T-helper 1 cell (primary cell): ENCODE measurements at regions not wholly inside any gene's neighbourhood (a gene's known extent, or its start where the extent isn't known, plus 50 kb on each side); places are given as distances from the start of the nearest gene placed in this dataset.
"Not testable (repeated sequence)": the region's sequence is repeated elsewhere in the genome, so short reads cannot be mapped to it uniquely, and the experiment has no call there.

Experiments used
- DNase-seq, 5 donors: peaks; one replicate each; pipeline ENCODE4 v3.0.0-alpha.2; 2012 to 2020

- DNase-seq: no peak
Measured at GRCh38 chr4:66357316-66357715, 687.0 kb upstream of the EPHA5 start.

- DNase-seq: no peak
Measured at GRCh38 chr4:66355328-66355727, 685.0 kb upstream of the EPHA5 start.

- no peak for DNase-seq
Measured at GRCh38 chr4:66351761-66352160, 681.5 kb upstream of the EPHA5 start.

- DNase-seq: no peak
Measured at GRCh38 chr4:66340286-66340893, 670.1 kb upstream of the EPHA5 start.

GRCh38 chr4:66339007-66339406 lies 668.7 kb upstream of the EPHA5 start:
- no peak for DNase-seq

GRCh38 chr4:66331761-66332160 lies 661.5 kb upstream of the EPHA5 start:
- DNase-seq: no peak

- no peak for DNase-seq
Measured at GRCh38 chr4:66330125-66330524, 659.8 kb upstream of the EPHA5 start.

GRCh38 chr4:66328803-66329574 lies 658.7 kb upstream of the EPHA5 start:
- DNase-seq: no peak

GRCh38 chr4:66307641-66308438 lies 637.6 kb upstream of the EPHA5 start:
- no peak for DNase-seq

- DNase-seq: no peak
Measured at GRCh38 chr4:66300336-66300934, 630.1 kb upstream of the EPHA5 start.

- DNase-seq: no peak
Measured at GRCh38 chr4:66298569-66298968, 628.3 kb upstream of the EPHA5 start.

GRCh38 chr4:66297703-66298102 lies 627.4 kb upstream of the EPHA5 start:
- DNase-seq: no peak

- no peak for DNase-seq
Measured at GRCh38 chr4:66294638-66295037, 624.3 kb upstream of the EPHA5 start.

- DNase-seq: no peak
Measured at GRCh38 chr4:66284991-66285451, 614.7 kb upstream of the EPHA5 start.

- no peak for DNase-seq
Measured at GRCh38 chr4:66279084-66279483, 608.8 kb upstream of the EPHA5 start.

GRCh38 chr4:66275411-66276038 lies 605.2 kb upstream of the EPHA5 start:
- no peak for DNase-seq

GRCh38 chr4:66273110-66273509 lies 602.8 kb upstream of the EPHA5 start:
- DNase-seq: no peak

GRCh38 chr4:66270356-66270755 lies 600.1 kb upstream of the EPHA5 start:
- not testable (repeated sequence) for DNase-seq

- not testable (repeated sequence) for DNase-seq
Measured at GRCh38 chr4:66266554-66266953, 596.3 kb upstream of the EPHA5 start.

- no peak for DNase-seq
Measured at GRCh38 chr4:66266035-66266434, 595.7 kb upstream of the EPHA5 start.

- DNase-seq: no peak
Measured at GRCh38 chr4:66252291-66252690, 582.0 kb upstream of the EPHA5 start.

GRCh38 chr4:66246643-66247042 lies 576.4 kb upstream of the EPHA5 start:
- no peak for DNase-seq

- no peak for DNase-seq
Measured at GRCh38 chr4:66235876-66236275, 565.6 kb upstream of the EPHA5 start.
